Gastroesophageal sphincter (tissue), 4 donors: ENCODE measurements at regions not wholly inside any gene's neighbourhood (a gene's known extent, or its start where the extent isn't known, plus 50 kb on each side); places are given as distances from the start of the nearest gene placed in this dataset.

Experiments
- ATAC-seq: fragments of 150-250 bp; one replicate; pipeline ENCODE4 v1.9.1; 2016; ENCODE audit warnings: mild to moderate bottlenecking, moderate library complexity
- H3K27ac ChIP-seq, 4 donors: fragments of 200-600 bp; sonication (generic) in 3 of 4; 1 replicate in 3 of 4; 2 replicates in 1 of 4; pipeline ENCODE4 v1.5.1; 2016 to 2019
- H3K27me3 ChIP-seq: fragments of 200-600 bp; sonication (generic); one replicate; pipeline ENCODE4 v1.5.1; 2019
- H3K36me3 ChIP-seq, 2 donors: fragments of 200-600 bp; sonication (generic); one replicate each; pipeline ENCODE4 v1.5.1; 2019; ENCODE audit warnings: control low read depth in 1 of 2
- H3K4me1 ChIP-seq, 3 donors: fragments of 200-600 bp; sonication (generic); 1 replicate in 2 of 3; 2 replicates in 1 of 3; pipeline ENCODE4 v1.5.1; 2016 to 2019; ENCODE audit warnings: control low read depth in 2 of 3
- H3K4me3 ChIP-seq, 2 donors: fragments of 200-600 bp; sonication (generic); one replicate each; pipeline ENCODE4 v1.5.1; 2019; ENCODE audit warnings: mild to moderate bottlenecking in 1 of 2, moderate library complexity in 1 of 2
- H3K9me3 ChIP-seq, 3 donors: fragments of 200-600 bp; sonication (generic); one replicate each; pipeline ENCODE4 v1.5.1; 2017 to 2019; ENCODE audit warnings: control low read depth in 2 of 3
- CTCF ChIP-seq, 4 experiments: fragments of 200-600 bp in 2 of 4; fragments of 450-650 bp in 2 of 4; sonication (generic) in 1 of 4; IDR thresholded peaks; one replicate each; pipeline ENCODE4 v1.5.1; 2017 to 2019; ENCODE audit warnings: antibody characterized with exemption in 4 of 4, mild to moderate bottlenecking in 2 of 4, moderate library complexity in 2 of 4
- EP300 ChIP-seq: sonication (generic); formaldehyde crosslinking; IDR thresholded peaks from one replicate; pipeline ENCODE4 v1.6.1; 2017; ENCODE audit warnings: antibody characterized with exemption, mild to moderate bottlenecking
- POLR2A ChIP-seq, 2 donors: fragments of 450-650 bp; IDR thresholded peaks; one replicate each; pipeline ENCODE4 v1.6.1; 2017; ENCODE audit warnings: antibody characterized with exemption in 2 of 2, mild to moderate bottlenecking in 2 of 2, moderate library complexity in 1 of 2
- POLR2AphosphoS5 ChIP-seq: sonication (generic); formaldehyde crosslinking; IDR thresholded peaks from one replicate; pipeline ENCODE4 v1.6.1; 2017; ENCODE audit warnings: antibody characterized with exemption
- WGBS, 2 donors: methylation state at CpG; one replicate each; pipeline ENCODE4 v1.1.5; 2018; ENCODE audit warnings: low coverage in 1 of 2; 5-methylcytosine and 5-hydroxymethylcytosine counted together

DNA sequence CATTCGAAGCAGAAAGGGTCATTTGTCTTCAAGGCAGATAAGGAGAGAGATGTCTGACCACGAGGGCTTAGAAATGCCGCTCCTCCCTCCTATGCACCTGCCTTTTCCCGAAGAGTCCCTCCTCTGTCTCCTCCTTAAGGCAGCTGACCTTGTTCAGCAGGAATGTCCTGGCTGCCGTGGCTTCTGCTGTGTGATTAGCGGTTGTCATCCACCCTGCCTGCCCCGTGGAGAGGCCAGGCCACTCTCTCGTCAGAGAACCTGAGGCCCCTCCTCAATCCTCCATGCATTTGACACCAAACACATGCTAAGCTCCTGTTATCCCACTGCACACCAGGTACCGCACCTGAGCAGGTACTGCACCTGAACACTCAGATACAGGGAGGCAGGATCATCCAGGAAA, 834.6 kb downstream of the TBC1D22A start:
- no peak for ATAC-seq
- H3K36me3 ChIP-seq = no peaks in the 10 kb centered on the region
- TF ChIP-seq POLR2A (IDR thresholded peaks at IDR 0.05) (no peak), POLR2AphosphoS5 (no peak), EP300 (no peak), CTCF (IDR thresholded peaks at IDR 0.05) (no peak)
- H3K4me1 ChIP-seq = no peaks in the 10 kb centered on the region
- peaks cover 45% of the 10 kb centered on the region for H3K27me3 ChIP-seq
- H3K9me3 ChIP-seq = peaks cover 0 to 5% (median 0%) of the 10 kb centered on the region in 3 donors
- H3K4me3 ChIP-seq = no peak overlapping the region
- H3K27ac ChIP-seq = no peak overlapping the region
- WGBS, 2 donors = 57 to 62% methylated on average over 6 to 9 of the region's 9 CpGs

DNA sequence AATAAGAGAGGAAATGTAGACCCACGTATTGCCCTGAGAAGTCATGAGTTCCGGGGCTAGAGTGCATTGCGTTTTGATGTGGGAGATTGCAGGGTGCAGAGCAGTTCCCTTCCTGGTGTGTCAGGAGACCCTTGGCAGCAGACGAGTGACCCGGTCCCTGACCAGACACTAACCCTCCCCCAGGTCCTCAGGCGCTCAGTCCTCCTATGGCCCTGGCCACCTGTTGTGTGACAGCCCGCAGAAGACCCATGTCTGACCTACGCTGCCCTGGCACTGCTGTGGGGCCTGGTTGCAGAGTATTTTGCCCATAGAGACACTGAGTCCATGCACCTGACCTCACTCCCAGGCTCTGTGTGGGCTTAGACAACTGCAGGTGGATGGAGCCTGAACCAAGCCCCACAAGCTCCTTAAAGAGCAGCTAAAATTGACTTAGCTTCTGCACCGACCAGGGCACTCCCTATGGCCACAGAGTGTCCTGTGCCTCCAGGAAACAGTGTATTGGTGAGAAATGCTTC, 833.8 kb downstream of the TBC1D22A start:
- WGBS, 2 donors = 65 to 66% methylated on average over 3 to 5 of the region's 9 CpGs
- TF ChIP-seq EP300 = no peak
- no peak for TF ChIP-seq POLR2A (IDR thresholded peaks at IDR 0.05)
- no peak for TF ChIP-seq CTCF (IDR thresholded peaks at IDR 0.05)
- no peak for TF ChIP-seq POLR2AphosphoS5
- Histone ChIP-seq H3K9me3 (peaks cover 0 to 5% (median 0%) of the 10 kb centered on the region in 3 donors), H3K27ac (no peak overlapping the region), H3K27me3 (peaks cover 37% of the 10 kb centered on the region), H3K4me3 (no peak overlapping the region), H3K36me3 (no peaks in the 10 kb centered on the region), H3K4me1 (no peaks in the 10 kb centered on the region)
- no peak for ATAC-seq

GRCh38 chr22:47594836-47595521, 832.5 kb downstream of the TBC1D22A start:
- TF ChIP-seq EP300 = no peak
- TF ChIP-seq POLR2AphosphoS5 = no peak
- TF ChIP-seq CTCF (IDR thresholded peaks at IDR 0.05) = no peak
- TF ChIP-seq POLR2A (IDR thresholded peaks at IDR 0.05) = no peak
- no peak for ATAC-seq
- Histone ChIP-seq H3K36me3 (no peaks in the 10 kb centered on the region), H3K27ac (no peak overlapping the region), H3K4me3 (no peak overlapping the region), H3K9me3 (peaks cover 0 to 5% (median 0%) of the 10 kb centered on the region in 3 donors), H3K27me3 (peaks cover 27% of the 10 kb centered on the region), H3K4me1 (no peaks in the 10 kb centered on the region)
- 79 to 87% methylated on average over 3 of the region's 6 CpGs for WGBS, 2 donors

DNA sequence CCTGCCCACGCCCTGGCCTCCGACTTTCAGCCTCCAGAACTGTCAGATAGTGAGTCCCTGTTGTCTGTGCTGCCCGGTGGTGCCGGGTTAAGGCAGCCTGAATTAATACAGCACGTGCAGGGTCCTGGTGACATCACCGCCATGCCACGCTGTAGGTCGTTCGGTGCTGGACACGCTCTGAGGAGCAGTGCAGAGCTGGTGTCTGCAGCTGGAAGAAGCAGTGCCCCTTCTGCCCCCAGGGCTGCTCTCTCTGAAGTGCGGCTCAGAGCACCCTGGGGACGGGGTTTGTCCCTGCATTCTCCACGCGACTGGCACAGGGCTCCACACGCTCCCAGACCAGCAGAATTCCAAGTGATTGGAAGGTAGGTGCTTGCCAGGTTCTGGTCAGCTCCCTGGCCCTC, 831.5 kb downstream of the TBC1D22A start:
- ATAC-seq = no peak
- 83% methylated on average over 3 of the region's 15 CpGs; no CpG with 5 or more reads in 1 of the 2 donors for WGBS, 2 donors
- H3K4me1 ChIP-seq = no peaks in the 10 kb centered on the region
- peaks cover 28% of the 10 kb centered on the region for H3K27me3 ChIP-seq
- H3K4me3 ChIP-seq = no peak overlapping the region
- H3K36me3 ChIP-seq = no peaks in the 10 kb centered on the region
- H3K27ac ChIP-seq = no peak overlapping the region
- TF ChIP-seq POLR2AphosphoS5 = no peak
- TF ChIP-seq CTCF (IDR thresholded peaks at IDR 0.05) = no peak
- no peak for TF ChIP-seq EP300
- no peak for TF ChIP-seq POLR2A (IDR thresholded peaks at IDR 0.05)
- peaks cover 0 to 5% (median 0%) of the 10 kb centered on the region in 3 donors for H3K9me3 ChIP-seq

DNA sequence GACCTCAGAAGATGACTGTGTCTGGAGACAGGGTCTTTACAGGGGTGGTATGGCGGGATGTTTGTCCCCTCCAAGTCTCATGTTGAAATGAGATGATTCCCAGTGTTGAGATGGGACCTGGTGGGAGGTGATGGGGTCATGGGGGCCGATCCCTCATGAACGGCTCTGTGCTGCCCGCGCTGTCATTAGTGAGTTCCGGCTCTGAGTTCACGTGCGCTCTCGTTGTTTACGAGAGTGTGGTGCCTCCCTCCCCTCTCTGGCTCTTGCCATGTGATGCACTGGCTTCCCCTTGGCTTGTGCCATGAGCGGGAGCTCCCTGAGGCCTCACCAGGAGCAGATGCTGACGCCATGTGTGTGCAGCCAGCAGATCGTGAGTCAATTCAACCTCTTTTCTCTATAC, 830.8 kb downstream of the TBC1D22A start:
- Histone ChIP-seq H3K4me3 (no peak overlapping the region), H3K27me3 (peaks cover 29% of the 10 kb centered on the region), H3K36me3 (no peaks in the 10 kb centered on the region), H3K4me1 (no peaks in the 10 kb centered on the region), H3K9me3 (peaks cover 0 to 5% (median 0%) of the 10 kb centered on the region in 3 donors), H3K27ac (no peak overlapping the region)
- no peak for TF ChIP-seq POLR2AphosphoS5
- TF ChIP-seq EP300 = no peak
- no peak for ATAC-seq
- 65 to 77% methylated on average over 3 to 6 of the region's 13 CpGs for WGBS, 2 donors
